ENCODE measurements at regions not wholly inside any gene's neighbourhood (a gene's known extent, or its start where the extent isn't known, plus 50 kb on each side); places are given as distances from the start of the nearest gene placed in this dataset.

- no peak for DNase-seq
These were observed 318.8 kb downstream of the LRIG3 start for GRCh38 chr12:58601529-58601928.

DNA sequence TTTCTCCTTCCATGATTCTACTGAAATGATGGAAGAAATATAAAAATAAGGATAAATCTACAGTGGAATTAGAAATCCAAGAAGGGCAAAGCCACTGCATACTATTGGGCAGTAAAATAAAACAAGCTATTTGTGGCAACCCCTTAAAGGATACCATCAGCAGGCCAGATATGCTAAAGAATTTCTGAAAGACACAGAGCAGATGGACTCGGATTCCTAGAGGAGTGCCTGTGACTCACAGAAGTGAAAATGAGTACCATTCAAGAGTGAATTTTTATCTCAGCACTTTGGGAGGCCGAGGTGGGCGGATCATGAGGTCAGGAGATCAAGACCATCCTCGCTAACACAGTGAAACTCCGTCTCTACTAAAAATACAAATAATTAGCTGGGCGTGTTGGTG is 318.1 kb downstream of the LRIG3 start:
- DNase-seq: no peak

- no peak for DNase-seq
These were observed 317.6 kb downstream of the LRIG3 start for GRCh38 chr12:58602736-58603135.

DNA sequence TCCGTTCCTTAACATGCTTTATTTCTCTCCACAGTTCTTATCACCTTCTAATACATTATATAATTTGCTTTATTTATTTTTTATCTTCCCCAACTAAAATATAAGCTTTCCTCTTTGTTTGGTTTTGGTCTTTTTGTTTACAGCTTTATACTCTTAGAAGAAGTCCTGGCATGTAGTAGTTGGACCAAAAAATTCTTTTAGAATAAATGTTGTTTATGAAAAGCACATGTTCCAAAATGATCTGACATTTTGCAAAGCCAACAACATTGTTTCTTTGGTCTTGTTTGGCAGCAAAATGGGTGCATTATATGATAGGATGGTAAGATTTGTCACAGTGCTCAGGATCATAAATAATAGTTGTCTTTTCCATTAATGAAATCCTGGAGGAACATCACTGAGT is 312.5 kb downstream of the LRIG3 start:
- no peak for DNase-seq

GRCh38 chr12:58608711-58609110 is 311.6 kb downstream of the LRIG3 start:
- no peak for DNase-seq

DNA sequence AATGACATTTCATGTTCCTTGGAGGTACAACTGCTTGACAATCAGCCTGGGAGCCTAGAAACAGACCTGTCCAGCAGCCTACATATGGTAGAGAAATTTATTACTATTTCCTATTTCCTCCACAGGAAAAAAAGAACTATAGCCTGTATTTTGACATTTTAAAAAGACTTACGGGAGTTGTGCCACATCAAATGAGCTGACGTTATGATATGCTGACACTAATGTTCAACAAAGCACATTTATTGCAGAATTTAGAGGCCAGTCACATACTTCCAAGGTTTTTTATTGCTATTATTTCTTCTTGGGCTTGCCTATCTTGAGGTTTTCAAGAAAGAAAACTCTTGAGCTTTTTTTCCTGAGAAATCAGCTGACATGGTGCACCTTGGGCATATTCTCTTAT is 305.3 kb downstream of the LRIG3 start:
- DNase-seq: no peak

- DNase-seq: no peak
These were observed 304.7 kb downstream of the LRIG3 start for GRCh38 chr12:58615576-58615975.

GRCh38 chr12:58616618-58617017 is 303.7 kb downstream of the LRIG3 start:
- DNase-seq: no peak

DNA sequence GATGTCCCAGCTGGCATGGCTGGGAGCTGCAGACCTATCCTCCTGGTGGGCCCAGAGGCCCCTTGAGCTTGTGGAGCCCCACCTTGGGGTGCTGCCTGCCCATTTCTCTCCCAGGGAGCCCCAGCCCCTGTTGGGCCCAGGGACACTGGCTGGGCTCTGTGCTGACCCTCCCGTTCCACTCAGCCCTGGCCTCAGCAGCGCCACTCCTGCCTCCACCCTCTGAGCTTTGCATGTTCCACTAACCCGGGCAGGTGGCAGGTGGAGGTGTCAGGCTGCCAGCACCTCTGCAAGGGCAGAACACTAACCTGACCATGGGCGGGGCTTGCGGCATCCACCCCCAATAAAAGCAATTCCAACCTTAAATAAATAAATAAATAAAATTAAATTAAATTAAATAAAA is 299.2 kb downstream of the LRIG3 start:
- no peak for DNase-seq

DNA sequence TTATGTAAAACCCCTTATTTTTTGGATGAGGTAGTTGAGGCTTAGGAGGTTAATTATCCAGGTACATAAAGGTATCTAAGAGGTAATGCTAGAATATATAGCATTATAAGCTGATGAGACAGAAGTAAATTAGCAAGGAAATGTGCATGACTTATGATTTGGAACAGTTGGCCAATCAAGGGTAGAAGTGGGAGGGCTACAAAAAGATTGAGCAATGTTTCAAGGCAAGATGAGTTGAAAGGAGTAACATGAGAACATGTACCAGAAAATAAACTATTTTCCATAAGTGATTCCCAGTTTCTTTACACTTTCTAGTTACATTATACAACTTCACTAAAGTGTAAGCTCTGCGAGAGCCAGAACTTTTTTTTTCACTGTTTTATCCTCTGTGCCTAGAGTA is 290.9 kb downstream of the LRIG3 start:
- no peak for DNase-seq

- DNase-seq: no peak
These were observed 286.8 kb downstream of the LRIG3 start for GRCh38 chr12:58633479-58633878.

GRCh38 chr12:58639318-58639934 is 280.9 kb downstream of the LRIG3 start:
- DNase-seq: no peak

- no peak for DNase-seq
These were observed 280.0 kb downstream of the LRIG3 start for GRCh38 chr12:58640314-58640713.

DNA sequence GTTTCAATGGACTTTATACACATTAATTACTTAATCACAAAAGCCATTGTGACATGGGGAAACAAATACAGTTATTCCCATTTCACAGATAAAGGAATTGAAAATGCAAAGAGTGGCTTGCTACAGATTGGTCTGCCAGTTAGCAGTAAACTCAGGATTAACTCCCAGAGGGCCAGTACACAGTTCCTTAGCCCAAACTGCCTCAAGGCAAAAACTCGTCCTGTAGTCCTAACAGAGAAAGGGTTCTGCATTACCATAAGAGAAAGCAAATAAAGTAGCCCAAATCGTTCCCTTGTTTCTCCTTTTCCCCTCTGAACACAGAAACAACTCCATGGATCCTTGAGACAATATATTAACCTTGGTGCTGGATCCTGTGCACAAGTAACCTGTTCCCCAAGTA is 274.4 kb downstream of the LRIG3 start:
- DNase-seq: no peak

DNA sequence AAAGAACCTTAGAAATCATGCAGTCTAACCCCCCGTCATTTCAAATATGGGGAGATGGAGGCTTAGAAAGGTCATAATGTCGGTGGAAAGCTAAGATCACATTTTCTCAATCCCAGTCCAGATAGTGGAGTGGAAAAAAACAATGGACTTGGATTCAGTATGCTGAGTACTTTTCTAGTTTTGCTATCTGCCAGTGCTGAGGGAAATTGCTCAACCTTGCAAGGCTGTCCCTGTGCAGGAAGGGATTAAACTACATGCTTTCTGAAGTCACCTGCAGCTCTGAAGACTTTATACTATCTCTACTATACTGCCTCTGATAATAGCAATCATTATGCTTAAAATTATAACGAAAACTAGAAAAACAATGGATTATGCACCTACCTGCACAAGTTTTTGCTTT is 272.8 kb downstream of the LRIG3 start:
- DNase-seq: no peak

DNA sequence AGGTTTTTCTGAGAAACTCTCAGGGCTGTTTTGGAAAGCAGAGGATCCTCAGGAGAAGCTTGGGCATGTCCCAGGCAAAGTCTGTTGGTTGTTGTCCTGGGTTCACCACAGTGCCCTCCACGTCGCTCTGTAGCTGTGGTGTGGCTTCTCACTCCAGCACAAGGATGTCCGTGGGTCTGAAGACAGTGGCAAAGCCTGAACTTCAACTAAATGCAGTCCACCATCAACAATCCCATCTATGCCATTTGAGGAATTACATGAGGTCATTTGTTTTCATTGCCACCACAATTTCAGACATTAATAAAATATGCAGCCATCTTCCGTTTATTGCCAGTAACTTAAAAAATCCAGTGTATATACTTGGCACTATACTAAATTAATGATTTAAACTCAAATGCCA is 272.1 kb downstream of the LRIG3 start:
- no peak for DNase-seq

DNA sequence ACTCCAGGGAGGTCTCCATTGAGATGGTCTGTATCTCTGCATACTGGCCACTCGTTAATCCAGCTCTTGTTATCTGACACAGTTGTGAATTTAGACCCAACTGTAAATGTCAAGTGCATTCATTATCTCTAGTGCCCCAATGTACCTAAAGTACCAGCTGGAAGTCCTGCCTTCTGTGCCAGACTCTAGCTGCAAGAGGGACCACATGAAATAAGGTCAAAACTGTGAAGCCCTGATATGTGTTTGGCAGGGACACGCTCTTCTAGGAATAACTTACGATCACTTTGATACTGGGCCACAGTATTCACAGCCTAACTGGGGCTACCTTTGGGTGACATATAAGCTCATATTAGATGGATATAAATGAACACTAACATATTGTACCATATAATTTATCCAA is 268.5 kb downstream of the LRIG3 start:
- no peak for DNase-seq

- DNase-seq: no peak
These were observed 266.3 kb downstream of the LRIG3 start for GRCh38 chr12:58654021-58654420.

DNA sequence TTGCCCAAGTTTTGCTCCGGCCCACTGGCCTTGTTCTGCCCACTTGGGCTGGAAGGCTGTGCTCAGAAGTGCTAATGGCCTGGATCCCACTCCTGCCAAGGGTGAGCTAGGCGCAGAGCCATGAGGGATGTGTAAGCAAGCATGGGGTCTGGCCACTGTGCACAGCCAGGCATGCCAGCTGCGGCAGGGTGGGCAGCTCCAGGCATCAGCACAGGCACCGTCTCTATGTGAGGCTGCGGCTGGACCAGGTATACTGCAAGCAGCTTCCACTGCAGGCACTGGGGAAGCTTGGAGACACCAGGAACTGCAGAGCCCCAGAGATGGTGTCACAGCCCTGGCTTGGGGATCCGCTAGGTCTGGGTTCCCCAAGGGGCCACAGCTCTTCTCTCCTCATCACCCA is 264.9 kb downstream of the LRIG3 start:
- DNase-seq: no peak

- DNase-seq: no peak
These were observed 263.9 kb downstream of the LRIG3 start for GRCh38 chr12:58656254-58657009.

DNA sequence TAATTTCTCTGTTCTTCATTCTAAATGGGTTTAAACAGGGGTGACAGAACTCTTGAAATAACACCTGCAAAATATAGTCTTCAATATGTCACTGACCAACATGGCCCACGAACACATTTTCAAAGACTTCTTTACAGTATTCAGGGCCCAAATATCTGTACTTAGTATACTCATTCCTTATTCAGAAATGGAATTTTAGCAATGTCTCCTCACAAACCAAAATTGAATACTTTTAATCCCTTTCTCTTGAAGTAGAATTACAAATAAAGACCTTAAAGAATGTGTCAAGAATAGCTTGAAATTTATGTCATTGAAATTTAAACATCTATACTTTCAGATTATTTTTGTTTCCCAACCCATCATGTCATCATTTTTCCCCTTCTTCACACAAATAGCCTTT is 263.1 kb downstream of the LRIG3 start:
- DNase-seq: no peak

DNA sequence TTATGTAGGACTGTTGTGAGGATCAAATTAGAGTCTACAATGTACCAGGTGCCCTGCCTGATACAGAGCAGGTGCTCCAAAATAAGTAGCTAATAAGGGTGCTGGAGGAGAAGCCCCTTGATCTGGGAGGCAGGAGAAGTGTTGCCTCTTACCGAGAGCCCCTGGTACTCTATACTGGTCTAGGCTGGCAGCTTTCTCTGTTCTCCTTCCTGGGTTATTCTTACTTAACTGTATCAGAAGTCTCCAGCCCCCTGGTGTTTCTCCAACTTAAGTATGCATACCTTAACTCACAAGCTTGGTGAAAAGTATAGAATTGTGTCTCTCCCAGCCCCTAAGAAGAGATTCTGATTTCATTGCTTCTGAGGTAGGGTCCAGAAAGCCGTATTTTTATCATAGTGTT is 254.9 kb downstream of the LRIG3 start:
- DNase-seq: no peak

DNA sequence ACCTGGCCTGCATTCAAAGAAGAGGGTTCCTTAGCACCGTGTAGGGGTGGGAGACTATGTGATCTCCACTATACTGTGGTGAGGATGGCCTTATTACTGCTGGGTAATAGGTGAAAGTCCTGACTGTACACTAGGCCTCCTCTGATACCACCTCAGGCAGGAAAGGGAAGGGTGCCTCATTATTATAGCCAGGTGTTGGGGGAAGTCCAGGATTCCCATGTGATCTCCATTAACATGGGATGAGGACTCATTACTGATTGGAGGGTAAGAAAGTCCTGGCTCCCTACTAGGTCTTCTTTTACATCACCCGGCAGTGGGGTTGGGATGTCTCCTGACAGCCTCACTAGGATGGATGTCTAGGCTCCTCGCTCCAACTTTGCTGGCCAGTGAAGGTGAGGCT is 252.1 kb downstream of the LRIG3 start:
- no peak for DNase-seq

GRCh38 chr12:58668871-58669270 is 251.4 kb downstream of the LRIG3 start:
- DNase-seq: no peak

DNA sequence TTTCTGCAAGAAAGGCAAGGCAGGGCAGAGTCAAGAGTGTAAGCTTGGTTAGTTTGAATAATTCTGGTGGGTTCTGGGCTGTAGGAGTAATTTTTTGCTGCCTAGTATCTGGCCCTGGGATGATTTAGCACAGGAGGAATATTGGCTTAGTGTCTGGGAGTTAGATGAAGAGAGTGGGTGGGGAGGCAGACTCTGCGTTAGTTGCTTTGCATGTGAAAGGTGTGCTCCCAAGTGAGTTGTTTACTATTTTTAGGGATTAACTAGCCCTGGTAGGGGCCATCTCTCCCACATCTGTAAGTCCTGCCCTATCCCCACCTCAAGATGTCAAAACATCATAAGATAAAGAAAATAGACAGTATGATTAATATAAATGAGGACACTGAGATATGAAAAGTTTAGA is 249.7 kb downstream of the LRIG3 start:
- DNase-seq: no peak
